Naive B cell (primary cell): ENCODE measurements at regions not wholly inside any gene's neighbourhood (a gene's known extent, or its start where the extent isn't known, plus 50 kb on each side); places are given as distances from the start of the nearest gene placed in this dataset.
"Not testable (repeated sequence)": the region's sequence is repeated elsewhere in the genome, so short reads cannot be mapped to it uniquely, and the experiment has no call there.

Source experiments
- ATAC-seq, 2 donors: fragments of 150-1000 bp; cut with Tn5 transposase; 2 replicates each; pipeline ENCODE4 v1.10.0; 2021; ENCODE audit warnings: low read depth in 2 of 2, mild to moderate bottlenecking in 2 of 2, moderate library complexity in 2 of 2
- DNase-seq: peaks from one replicate; pipeline ENCODE4 v3.0.0; 2022
- H3K27ac Mint-ChIP-seq, 6 donors: one replicate each; pipeline ENCODE4 v1.8.0; 2020 to 2022; ENCODE audit warnings: mild to moderate bottlenecking in 6 of 6, mixed read lengths in 6 of 6, moderate library complexity in 5 of 6, inconsistent platforms in 2 of 6
- H3K27me3 Mint-ChIP-seq, 3 donors: one replicate each; pipeline ENCODE4 v1.8.0; 2021 to 2022; ENCODE audit warnings: mixed read lengths in 3 of 3, mild to moderate bottlenecking in 1 of 3
- H3K36me3 Mint-ChIP-seq, 2 donors: one replicate each; pipeline ENCODE4 v1.8.0; 2020 to 2022; ENCODE audit warnings: mixed read lengths in 2 of 2, inconsistent platforms in 1 of 2, mild to moderate bottlenecking in 1 of 2
- H3K4me1 Mint-ChIP-seq, 3 donors: one replicate each; pipeline ENCODE4 v1.8.0; 2020 to 2022; ENCODE audit warnings: mixed read lengths in 3 of 3, inconsistent platforms in 1 of 3, mild to moderate bottlenecking in 1 of 3, moderate library complexity in 1 of 3
- H3K4me3 Mint-ChIP-seq, 8 donors: one replicate each; pipeline ENCODE4 v1.8.0; 2020 to 2022; ENCODE audit warnings: mild to moderate bottlenecking in 8 of 8, mixed read lengths in 8 of 8, moderate library complexity in 8 of 8, inconsistent platforms in 2 of 8
- H3K9me3 Mint-ChIP-seq, 7 donors: one replicate each; pipeline ENCODE4 v1.8.0; 2020 to 2022; ENCODE audit warnings: mixed read lengths in 7 of 7, mild to moderate bottlenecking in 5 of 7, inconsistent platforms in 2 of 7, moderate library complexity in 1 of 7

GRCh38 chr4:45472490-45472889 is 651.4 kb downstream of the GABRG1 start:
- no peak for DNase-seq
- no peaks in the 10 kb centered on the region for H3K36me3 Mint-ChIP-seq

GRCh38 chr4:45471335-45471734 is 652.5 kb downstream of the GABRG1 start:
- Mint-ChIP-seq H3K4me1 (peaks cover 0 to 3% (median 0%) of the 10 kb centered on the region in 3 donors), H3K27me3 (no peaks in the 10 kb centered on the region), H3K4me3 (no peak overlapping the region), H3K27ac (no peak overlapping the region), H3K36me3 (no peaks in the 10 kb centered on the region), H3K9me3 (peaks cover 0 to 8% (median 0%) of the 10 kb centered on the region in 7 donors)
- no peak for DNase-seq
- ATAC-seq = no peak

More at GRCh38 chr4:45472490-45472889, 651.4 kb downstream of the GABRG1 start:
- peaks cover 0 to 11% (median 2%) of the 10 kb centered on the region in 7 donors for H3K9me3 Mint-ChIP-seq
- no peaks in the 10 kb centered on the region for H3K27me3 Mint-ChIP-seq
- H3K4me3 Mint-ChIP-seq = no peak overlapping the region
- H3K4me1 Mint-ChIP-seq = peaks cover 0 to 3% (median 0%) of the 10 kb centered on the region in 3 donors
- no peak for ATAC-seq
- H3K27ac Mint-ChIP-seq = no peak overlapping the region

DNA sequence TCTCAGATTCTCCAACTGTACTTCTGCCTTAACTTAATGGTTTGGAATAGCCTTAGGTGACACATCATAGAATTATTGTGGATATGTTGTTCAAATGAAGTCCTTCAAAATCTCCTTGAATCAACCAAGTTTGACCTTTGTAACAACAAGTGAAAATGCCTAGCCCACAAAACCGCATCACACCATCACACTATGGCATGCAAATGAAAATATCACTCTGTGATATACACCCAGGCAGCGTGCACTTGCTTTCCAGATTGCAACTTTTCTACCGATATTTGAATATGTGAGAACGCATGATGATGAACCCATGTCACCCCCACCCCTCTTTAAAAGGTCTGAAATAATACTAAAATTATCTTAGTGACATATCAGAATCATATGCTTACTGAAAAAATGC is 656.7 kb downstream of the GABRG1 start:
- DNase-seq (no peak), ATAC-seq (no peak)
- no peak overlapping the region for H3K27ac Mint-ChIP-seq
- no peak overlapping the region for H3K4me3 Mint-ChIP-seq
- no peaks in the 10 kb centered on the region for H3K36me3 Mint-ChIP-seq
- H3K27me3 Mint-ChIP-seq = no peaks in the 10 kb centered on the region
- H3K4me1 Mint-ChIP-seq = no peaks in the 10 kb centered on the region
- H3K9me3 Mint-ChIP-seq = no peaks in the 10 kb centered on the region

GRCh38 chr4:45460157-45460556 is 663.7 kb downstream of the GABRG1 start:
- ATAC-seq, H3K4me3 Mint-ChIP-seq, H3K27me3 Mint-ChIP-seq, H3K36me3 Mint-ChIP-seq, H3K4me1 Mint-ChIP-seq, H3K27ac Mint-ChIP-seq, H3K9me3 Mint-ChIP-seq, DNase-seq: not testable (repeated sequence)

GRCh38 chr4:45455217-45455616 is 668.6 kb downstream of the GABRG1 start:
- no peak for DNase-seq

GRCh38 chr4:45453258-45453853 is 670.5 kb downstream of the GABRG1 start:
- Mint-ChIP-seq H3K4me3 (no peak overlapping the region), H3K27ac (no peak overlapping the region), H3K4me1 (no peaks in the 10 kb centered on the region), H3K9me3 (peaks cover 0 to 2% (median 0%) of the 10 kb centered on the region in 7 donors), H3K27me3 (no peaks in the 10 kb centered on the region), H3K36me3 (no peaks in the 10 kb centered on the region)
- DNase-seq = no peak
- no peak for ATAC-seq

More at GRCh38 chr4:45455217-45455616, 668.6 kb downstream of the GABRG1 start:
- ATAC-seq = no peak
- Mint-ChIP-seq H3K9me3 (peaks cover 0 to 2% (median under 1%) of the 10 kb centered on the region in 7 donors), H3K36me3 (no peaks in the 10 kb centered on the region), H3K27me3 (no peaks in the 10 kb centered on the region), H3K4me1 (no peaks in the 10 kb centered on the region), H3K4me3 (no peak overlapping the region), H3K27ac (no peak overlapping the region)

GRCh38 chr4:45442466-45442865 is 681.4 kb downstream of the GABRG1 start:
- no peaks in the 10 kb centered on the region for H3K4me1 Mint-ChIP-seq
- no peak overlapping the region for H3K27ac Mint-ChIP-seq
- H3K4me3 Mint-ChIP-seq = no peak overlapping the region
- no peak for ATAC-seq
- H3K9me3 Mint-ChIP-seq = no peaks in the 10 kb centered on the region
- DNase-seq = no peak
- H3K36me3 Mint-ChIP-seq = no peaks in the 10 kb centered on the region
- H3K27me3 Mint-ChIP-seq = no peaks in the 10 kb centered on the region

- H3K4me3 Mint-ChIP-seq = no peak overlapping the region
- H3K9me3 Mint-ChIP-seq = no peaks in the 10 kb centered on the region
- no peak overlapping the region for H3K27ac Mint-ChIP-seq
- H3K36me3 Mint-ChIP-seq = no peaks in the 10 kb centered on the region
- DNase-seq = no peak
- no peaks in the 10 kb centered on the region for H3K27me3 Mint-ChIP-seq
- no peak for ATAC-seq
- no peaks in the 10 kb centered on the region for H3K4me1 Mint-ChIP-seq
Measured at GRCh38 chr4:45438047-45438446, 685.8 kb downstream of the GABRG1 start.

DNA sequence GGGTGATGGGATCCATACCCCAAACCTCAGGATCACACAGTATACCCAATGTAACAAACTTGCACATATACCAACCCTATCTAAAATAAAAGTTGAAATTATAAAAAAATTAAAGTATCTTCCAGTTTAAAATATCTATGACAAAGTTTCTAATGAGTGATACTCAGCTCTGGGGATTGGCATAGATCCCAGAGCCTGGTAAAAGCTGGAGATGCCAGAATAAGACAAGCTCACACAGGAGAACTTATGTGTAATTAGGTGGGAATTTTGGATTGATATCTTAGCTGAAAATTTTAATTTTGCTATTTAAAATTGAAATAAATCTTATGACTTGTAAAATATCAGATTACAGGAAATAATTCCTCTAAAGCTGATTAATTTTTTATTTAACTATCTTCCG is 686.5 kb downstream of the GABRG1 start:
- no peak for DNase-seq
- Mint-ChIP-seq H3K36me3 (no peaks in the 10 kb centered on the region), H3K27me3 (no peaks in the 10 kb centered on the region), H3K4me3 (no peak overlapping the region), H3K9me3 (no peaks in the 10 kb centered on the region), H3K4me1 (no peaks in the 10 kb centered on the region), H3K27ac (no peak overlapping the region)
- no peak for ATAC-seq

GRCh38 chr4:45425135-45425534 is 698.7 kb downstream of the GABRG1 start:
- Mint-ChIP-seq H3K4me3 (no peak overlapping the region), H3K9me3 (peaks cover 3 to 18% (median 7%) of the 10 kb centered on the region in 7 donors), H3K36me3 (peaks cover 0 to 8% of the 10 kb centered on the region in 2 donors), H3K4me1 (no peaks in the 10 kb centered on the region), H3K27ac (no peak overlapping the region), H3K27me3 (no peaks in the 10 kb centered on the region)
- ATAC-seq (no peak), DNase-seq (no peak)

- Mint-ChIP-seq H3K9me3 (peaks cover 6 to 18% (median 7%) of the 10 kb centered on the region in 7 donors), H3K36me3 (peaks cover 0 to 8% of the 10 kb centered on the region in 2 donors), H3K4me1 (no peaks in the 10 kb centered on the region), H3K27me3 (no peaks in the 10 kb centered on the region), H3K4me3 (no peak overlapping the region), H3K27ac (no peak overlapping the region)
- no peak for DNase-seq
- ATAC-seq = no peak
Measured at GRCh38 chr4:45423896-45424295, 697.5 kb upstream of the GNPDA2 start.

- H3K27me3 Mint-ChIP-seq, H3K4me1 Mint-ChIP-seq, DNase-seq, H3K4me3 Mint-ChIP-seq, H3K27ac Mint-ChIP-seq, ATAC-seq, H3K36me3 Mint-ChIP-seq: not testable (repeated sequence)
- peaks cover 6 to 18% (median 8%) of the 10 kb centered on the region in 7 donors for H3K9me3 Mint-ChIP-seq
Measured at GRCh38 chr4:45420091-45420674, 693.8 kb upstream of the GNPDA2 start.

GRCh38 chr4:45410701-45411210 is 684.4 kb upstream of the GNPDA2 start:
- Mint-ChIP-seq H3K4me3 (no peak overlapping the region), H3K27ac (no peak overlapping the region), H3K4me1 (no peaks in the 10 kb centered on the region), H3K9me3 (peaks cover 0 to 8% (median 2%) of the 10 kb centered on the region in 7 donors), H3K36me3 (no peaks in the 10 kb centered on the region), H3K27me3 (no peaks in the 10 kb centered on the region)
- ATAC-seq = no peak
- DNase-seq = no peak

DNA sequence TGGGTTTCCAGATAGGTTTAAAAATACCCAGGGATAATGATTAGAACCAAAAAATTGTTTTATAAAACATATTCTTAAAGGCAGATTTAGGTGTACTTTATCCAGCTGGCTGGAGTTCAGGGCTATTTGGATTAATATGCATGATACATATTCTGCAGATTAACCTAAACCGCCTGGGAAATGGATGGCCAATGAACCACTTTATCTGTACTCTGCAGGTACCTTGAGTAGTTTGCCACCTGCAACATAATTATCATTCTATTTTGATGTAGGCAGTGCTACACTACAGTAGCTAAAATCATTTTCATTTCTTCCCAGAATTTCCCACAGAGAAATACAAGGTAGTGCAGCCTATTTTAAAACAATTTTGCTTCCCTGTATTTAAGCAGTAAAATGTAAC is 683.2 kb upstream of the GNPDA2 start:
- H3K9me3 Mint-ChIP-seq = peaks cover 0 to 7% (median 2%) of the 10 kb centered on the region in 7 donors
- no peaks in the 10 kb centered on the region for H3K27me3 Mint-ChIP-seq
- no peak overlapping the region for H3K4me3 Mint-ChIP-seq
- H3K36me3 Mint-ChIP-seq = no peaks in the 10 kb centered on the region
- DNase-seq = no peak
- no peaks in the 10 kb centered on the region for H3K4me1 Mint-ChIP-seq
- no peak overlapping the region for H3K27ac Mint-ChIP-seq
- ATAC-seq = no peak
